NCI-H2107 treated with DMSO at 0.1 percent for 48 hours (cell line): ENCODE measurements at regions not wholly inside any gene's neighbourhood (a gene's known extent, or its start where the extent isn't known, plus 50 kb on each side); places are given as distances from the start of the nearest gene placed in this dataset.

ENCODE experiments used
- DNase-seq: peaks from one replicate; lab custom pipeline; 2025; ENCODE audit not compliant: unreplicated experiment; lab: John Stamatoyannopoulos, UW

DNA sequence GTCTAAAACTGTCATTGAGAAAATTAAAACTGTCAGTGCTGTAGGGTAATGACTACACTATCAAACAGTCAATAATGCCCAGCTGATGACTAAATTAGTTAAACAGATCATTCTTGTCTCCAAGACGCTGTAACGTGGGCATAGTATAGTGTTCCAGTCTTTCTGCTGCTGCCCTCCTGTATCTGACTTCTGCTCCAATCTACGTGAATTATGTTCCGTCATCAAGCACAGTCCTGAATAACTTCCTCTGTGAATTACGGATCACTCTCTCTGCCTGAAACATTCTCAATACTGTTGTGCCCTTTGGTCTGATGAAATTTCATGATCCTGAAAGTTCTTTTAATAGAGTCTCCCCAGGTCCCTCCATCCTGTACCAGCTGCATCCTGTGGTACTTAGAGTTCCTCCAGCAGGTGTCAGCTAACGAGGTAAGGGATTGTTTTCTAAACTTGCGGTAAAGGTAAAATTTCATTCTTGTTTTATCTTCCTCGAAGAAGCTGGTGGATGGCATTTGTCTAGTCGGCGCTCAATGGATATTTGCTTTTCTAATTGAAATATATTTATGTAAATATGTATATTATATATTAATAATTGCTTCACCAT, 393.5 kb upstream of the ADARB2 start:
- peak; percentile 50 for DNase-seq

DNA sequence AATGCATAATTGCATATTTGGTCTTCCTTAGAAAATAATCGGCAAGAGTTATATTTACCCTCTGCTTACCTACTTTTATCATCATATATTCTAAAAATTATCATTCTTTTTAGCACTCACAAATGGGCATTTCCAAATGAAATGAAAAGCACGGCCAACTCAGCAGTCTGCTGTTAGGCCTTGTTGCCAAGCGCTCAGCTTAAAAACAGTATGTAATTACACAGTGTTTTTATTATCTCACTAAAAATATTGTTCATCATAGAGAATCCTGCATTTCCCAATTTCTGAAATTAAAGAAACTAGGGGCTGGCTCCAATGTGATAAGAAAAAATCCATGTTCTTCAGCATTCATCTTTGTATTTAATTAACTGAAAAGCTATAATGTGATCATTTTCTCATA, 391.7 kb upstream of the ADARB2 start:
- DNase-seq = no peak

DNA sequence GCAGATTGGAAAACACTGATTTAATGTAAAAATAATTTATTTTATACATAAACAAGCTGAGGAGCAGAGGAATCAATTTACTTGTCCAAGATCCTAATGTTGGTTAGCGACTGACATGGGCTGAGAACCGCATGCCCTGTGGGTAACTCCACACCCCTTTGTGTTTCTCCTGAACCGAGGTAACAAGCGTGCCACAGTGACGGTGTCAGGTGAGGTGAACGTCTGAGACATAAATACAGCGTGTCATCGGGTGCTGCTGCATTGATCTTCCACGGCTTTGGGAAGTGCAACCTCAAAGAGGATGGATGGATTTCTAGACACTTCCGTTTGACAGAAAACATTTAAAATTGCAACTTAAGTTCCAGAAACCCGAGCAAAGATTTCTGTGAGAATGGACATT, 386.8 kb upstream of the ADARB2 start:
- no peak for DNase-seq

DNA sequence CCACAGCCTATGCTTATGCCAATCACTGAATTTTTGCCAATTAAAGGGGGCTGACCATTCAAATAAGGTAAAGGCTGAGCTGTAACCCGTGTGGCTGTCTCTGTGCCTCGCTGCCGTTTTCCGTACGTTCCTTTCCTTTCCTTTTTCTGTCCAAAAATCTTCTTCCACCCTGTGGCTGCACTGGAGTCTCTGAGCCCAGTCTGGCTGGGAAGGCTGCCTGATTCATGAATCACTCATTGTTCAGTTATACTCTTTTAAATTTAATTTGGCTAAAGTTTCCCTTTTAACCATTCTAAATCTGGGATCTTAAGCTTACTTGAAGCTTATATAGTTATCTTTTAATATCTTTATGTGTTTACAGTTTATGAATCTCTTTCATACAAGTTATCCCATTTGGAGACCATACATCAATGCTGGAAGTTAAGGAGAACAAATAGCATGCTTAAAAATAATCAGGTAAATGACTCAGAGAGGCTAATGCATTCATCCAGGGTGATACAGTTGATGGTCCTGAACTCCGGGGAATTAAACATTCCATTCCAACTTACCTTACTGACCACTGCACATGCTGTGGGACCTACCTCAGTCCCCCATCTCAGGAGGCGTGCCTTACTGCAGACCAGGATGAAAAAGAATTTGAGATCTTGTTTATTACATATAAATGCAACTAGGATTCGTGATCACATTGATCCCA, 385.3 kb upstream of the ADARB2 start:
- DNase-seq = no peak

DNA sequence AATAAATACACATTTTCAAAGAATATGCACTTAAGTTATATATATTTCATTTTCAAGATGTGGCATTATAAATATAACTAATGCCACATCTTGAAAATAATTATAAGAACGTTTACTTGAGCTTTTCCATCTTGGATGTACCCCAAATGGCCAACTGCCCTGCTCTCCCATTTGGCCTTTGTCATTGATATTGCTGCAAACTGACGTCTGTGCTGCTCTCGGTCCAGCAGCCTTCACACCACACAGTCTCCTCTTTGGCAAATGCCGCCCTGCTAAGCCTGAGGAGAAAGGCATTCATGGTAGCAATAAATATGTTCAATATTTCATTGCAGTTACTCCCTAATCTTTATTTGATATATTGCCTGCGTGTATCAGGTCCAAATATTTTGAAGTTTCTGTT, 384.6 kb upstream of the ADARB2 start:
- no peak for DNase-seq

DNA sequence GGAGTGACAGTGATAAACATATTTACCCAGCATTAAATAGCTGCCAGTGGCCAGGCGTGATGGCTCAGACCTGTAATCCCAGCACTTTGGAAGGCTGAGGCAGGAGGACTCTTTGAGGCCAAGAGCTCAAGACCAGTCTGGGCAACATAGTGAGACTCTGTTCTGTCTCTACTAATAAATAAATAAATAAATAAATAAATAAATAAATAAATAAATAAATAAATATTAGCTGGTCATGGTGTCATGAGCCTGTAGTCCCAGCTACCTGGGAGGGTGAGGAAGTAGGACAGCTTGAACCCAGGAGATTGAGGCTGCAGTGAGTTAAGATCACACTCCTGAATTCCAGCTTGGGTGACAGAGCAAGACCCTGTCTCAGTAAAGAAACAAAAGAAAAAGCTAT, 384.0 kb upstream of the ADARB2 start:
- no peak for DNase-seq

DNA sequence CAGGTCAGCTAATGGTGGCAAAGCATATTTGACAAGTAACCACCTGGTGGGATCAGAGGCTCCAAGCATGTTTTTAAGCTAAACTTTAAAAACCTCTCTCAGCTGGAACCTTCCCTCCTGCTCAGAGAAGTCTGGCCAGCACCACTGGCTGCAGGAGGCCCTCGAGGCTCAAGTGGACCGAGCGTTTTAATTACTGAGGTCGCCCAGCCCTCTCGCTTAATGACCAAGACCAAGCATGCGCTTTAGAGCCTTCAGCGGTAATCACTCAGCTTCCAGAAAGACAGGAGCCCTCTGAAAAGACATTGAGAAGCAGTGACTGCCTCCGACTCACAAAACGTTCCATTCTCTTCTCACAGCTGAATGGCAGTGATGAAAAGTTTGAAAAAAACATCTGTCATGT, 383.4 kb upstream of the ADARB2 start:
- no peak for DNase-seq

DNA sequence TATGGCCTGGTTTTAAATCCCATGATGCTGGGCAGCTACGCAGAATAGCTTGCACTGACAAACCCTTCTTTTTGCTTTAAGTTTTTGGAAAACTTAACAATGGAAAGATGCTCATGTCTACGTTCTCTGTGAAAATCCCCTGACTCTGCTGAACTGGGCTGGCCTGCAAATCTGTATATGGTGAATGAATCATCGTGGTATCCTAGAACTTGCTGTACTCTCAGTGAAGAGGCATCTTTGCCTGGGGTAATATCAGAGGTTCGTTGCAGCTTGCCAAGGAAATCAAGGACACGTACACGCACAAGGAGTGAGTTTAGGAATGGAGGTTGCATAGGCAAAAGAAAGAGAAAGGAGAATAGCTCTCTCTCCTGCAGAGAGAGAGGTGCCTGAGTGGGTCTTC, 382.0 kb upstream of the ADARB2 start:
- no peak for DNase-seq

DNA sequence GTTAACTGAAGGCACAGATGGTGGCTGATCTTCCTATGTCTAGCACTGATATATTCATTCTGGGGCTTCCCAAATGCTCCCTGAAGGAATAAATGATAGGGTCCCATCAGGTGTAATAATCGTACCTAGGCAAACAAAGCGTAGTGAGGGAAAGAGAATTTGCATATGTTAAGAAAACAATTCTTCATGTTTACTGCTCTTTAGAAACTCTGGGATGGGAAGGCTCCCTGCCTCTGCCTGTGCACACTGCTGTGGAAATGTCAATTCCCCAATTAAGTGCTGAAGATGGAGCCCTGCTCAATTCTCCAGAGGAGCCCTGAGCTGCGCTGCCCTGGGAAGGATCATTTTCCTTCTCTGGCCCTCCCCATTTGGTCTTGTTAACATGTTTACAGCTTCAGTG, 380.9 kb upstream of the ADARB2 start:
- no peak for DNase-seq

DNA sequence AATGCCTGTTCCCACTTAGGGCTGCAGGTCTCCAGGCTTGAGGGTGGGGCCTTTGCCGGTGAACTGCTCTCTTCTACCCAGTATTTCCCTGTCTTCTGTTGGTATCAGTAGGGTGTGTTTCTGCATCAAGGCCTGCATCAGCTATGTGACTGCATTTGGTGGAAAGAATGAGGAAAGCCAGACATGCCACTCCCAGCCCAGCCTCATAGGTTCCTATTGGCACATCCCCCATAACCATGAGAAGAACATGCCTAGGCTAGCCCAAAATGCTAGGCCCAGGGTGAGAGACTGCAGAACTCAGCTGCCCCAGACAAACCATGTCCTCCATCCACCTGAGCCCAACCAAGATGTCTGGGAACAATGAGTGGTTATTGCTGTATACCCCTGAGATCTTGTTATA, 380.3 kb upstream of the ADARB2 start:
- DNase-seq = no peak

DNA sequence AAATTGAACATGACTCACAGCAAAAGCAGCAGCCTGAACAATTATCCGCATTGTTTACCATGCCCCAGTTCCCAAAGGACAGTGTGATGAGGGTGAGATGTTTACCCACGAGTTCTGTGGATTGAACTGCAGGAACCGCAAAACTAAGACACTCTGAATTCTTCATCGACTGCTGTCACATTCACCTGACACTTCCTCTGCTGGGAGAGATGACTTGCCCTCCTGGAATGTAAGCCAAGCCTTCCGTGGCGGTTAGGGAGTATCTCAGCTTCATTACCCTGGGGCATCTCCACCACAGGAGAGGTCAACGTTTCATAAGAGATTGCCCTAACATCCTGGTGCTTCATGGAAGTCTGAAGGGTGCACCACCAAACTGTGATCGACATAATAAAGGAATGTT, 374.6 kb upstream of the ADARB2 start:
- no peak for DNase-seq

DNA sequence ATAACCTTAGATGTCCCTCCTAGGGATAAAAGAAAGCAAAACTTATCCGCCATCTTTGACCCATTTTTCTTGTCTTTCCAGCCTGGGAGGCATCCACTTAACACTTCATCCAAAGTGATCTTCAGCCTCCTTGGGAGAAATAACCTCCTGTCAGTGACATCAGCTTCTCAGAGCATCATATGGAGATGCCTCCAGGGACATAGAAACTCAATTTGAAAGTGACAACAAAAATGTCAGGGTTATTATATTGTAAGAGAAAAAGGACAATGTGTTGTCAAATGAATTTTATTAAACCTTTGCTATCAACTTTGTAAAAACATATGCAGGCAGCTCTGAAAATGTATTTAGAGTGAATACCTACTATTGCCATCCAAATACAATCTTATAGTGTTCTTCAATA, 371.2 kb upstream of the ADARB2 start:
- DNase-seq = no peak

DNA sequence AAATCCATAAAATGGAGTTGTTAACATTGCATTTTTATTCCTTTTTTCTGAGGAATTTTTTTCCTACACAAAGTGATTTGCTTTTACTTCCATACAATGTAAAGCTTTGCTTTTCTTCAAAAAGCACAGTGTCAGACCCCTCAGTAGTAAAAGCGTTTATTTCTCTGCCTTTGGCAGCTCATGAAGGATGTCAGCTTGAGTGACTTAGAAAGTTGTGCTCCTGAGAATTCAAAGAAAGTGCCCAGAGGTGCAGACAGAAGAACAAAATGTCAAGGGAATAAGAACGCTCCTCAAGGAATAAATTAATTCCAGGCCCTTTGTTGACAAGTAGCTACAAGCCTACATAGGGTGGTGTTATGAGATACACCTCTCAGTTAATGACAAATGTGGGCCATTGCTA, 369.3 kb upstream of the ADARB2 start:
- DNase-seq = no peak

DNA sequence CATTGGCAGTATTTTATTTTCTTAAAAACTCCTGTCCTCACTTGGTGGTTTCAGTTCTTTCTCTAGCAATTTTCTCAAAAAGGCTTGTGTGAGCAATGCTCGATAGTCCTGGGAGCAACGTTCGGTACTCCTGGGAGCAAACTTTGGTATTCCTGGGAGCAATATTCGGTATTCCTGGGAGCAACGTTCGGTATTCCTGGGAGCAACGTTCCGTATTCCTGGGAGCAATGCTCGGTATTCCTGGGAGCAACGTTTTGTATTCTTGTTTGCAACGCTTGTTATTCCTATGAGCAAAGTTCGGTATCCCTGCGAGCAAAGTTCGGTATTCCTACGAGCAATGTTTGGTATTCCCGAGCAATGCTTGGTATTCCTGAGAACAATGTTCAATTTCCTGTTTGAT, 362.0 kb upstream of the ADARB2 start:
- no peak for DNase-seq

DNA sequence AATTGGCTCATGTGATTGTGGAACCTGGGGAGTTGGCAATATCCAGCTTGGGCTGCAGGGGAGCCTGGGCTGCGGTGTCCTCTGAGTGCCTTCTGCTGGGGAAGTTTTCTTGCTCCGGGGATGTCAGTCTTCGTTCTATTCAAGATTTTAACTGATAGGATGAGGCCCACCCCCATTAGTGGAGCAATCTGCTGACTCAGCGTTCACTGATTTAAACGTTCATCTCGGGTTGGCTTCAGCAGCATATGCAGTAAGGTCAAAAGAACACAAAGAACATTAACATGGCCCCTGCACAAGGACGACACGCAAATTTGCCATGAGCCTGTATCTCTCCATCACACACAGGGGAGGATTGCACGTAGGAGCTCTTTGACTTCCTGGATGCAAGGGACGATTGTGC, 360.6 kb upstream of the ADARB2 start:
- DNase-seq = no peak

DNA sequence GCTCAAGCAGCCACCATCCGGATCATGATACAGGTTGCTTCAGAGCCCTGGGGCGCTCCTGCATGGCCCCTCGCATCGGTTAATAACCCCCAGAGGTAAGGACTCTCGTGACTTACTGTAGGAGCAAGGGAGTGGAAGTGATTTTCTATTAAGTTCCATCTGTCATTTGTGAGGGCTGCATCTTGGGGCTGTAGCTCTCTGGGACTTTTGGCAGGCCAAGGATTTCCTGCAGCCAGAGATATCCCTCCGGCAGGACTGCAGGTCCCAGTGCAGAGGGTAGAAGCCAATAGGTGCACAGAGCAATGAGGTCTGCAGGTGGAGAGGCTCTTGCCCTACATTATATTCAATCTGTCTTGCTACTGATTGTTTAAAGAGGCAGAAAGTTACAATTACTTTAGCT, 356.8 kb upstream of the ADARB2 start:
- DNase-seq = no peak

DNA sequence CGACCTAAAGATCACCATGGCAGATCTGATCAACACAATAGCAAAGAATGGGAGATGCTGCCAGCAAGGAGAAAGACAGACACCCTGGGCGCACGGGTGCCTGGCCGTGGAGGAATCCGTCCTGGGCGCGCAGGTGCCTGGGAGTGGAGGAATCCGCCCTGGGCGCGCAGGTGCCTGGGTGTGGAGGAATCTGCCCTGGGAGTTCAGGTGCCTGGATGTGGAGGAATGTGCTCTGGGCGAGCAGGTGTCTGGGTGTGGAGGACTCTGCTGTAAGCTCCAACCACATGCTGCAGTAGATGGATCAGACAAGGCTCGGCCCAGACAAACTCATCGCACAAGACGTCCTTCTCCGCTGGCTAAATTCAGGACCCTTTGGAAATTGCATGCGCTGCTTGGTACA, 346.3 kb upstream of the ADARB2 start:
- DNase-seq = no peak

DNA sequence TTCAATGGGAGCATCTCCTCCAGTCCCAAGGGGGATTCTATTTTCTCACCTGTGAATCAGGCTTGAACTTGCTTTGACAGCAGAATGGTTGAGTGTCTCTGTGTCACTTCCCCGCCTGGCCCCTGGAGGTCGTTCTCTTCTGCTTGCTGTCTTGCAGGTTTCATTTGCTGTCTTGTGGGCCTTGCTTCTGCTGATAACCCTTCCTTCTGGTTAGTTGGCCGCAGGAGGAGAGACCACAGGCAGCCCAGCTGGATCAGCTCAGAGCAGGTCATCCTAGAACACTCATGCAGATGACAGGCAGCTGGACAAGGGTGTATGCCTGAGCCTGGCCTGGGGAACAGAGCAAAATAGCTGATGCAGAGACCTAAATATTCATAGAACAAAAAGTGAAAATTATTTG, 344.2 kb upstream of the ADARB2 start:
- DNase-seq = no peak

DNA sequence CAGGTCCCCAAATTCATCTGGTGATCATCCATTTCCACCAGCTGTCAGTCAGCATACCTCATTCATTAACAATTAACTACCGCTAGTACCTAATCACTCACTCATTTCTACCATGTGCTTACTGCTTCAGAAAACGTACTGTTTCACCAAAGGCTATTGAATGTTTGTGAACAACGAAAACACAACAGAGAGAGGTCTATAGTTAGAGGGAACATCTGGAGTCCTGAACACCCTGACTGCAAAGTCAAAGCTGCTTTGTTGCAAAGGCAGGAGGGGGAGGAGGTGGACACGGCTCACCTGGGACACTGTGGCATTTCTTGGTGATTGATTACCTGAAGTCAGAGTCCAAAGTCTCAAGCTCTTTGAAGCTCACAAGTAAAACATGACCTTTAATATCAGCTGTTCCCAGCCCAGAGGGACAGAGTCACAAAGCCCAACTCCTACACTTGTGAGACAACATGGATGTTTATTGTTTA, 342.3 kb upstream of the ADARB2 start:
- no peak for DNase-seq

DNA sequence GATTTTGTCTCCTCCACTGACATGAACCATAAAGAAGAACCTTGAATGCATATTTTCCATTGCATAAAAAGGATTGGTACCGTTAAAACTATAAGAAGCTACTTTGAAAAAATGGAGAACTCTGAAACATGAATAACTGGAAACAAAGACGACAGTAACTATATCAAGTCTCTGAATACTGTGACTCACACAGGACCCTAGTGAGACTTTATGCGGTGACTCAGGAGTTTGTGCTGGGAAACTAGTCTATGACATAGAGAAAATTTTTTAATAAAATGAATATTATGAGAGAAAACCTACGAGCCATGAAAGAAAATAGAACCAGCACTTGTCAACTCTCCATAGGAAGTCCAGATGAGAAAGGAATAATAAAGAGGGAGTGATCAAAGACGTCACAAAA, 339.9 kb upstream of the ADARB2 start:
- DNase-seq = no peak

DNA sequence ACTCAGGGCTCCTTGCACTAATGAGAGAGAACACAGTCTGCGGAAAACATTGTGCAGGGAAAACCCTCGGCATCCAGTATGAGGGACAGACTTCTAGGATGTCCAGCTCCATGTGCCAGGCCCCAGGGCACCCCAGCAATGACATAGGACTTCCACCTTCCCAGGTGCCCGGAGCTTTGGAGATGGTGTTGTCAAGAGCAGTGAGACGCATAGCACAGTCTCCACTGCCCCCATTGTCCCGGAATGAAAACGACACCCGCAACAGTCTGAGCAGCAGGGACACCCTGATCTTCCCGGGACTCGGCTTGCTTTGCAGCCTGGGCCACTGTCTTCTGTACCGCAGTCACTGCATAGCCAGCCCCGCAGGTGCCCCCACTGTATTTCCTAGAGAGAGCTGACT, 339.2 kb upstream of the ADARB2 start:
- DNase-seq = no peak

DNA sequence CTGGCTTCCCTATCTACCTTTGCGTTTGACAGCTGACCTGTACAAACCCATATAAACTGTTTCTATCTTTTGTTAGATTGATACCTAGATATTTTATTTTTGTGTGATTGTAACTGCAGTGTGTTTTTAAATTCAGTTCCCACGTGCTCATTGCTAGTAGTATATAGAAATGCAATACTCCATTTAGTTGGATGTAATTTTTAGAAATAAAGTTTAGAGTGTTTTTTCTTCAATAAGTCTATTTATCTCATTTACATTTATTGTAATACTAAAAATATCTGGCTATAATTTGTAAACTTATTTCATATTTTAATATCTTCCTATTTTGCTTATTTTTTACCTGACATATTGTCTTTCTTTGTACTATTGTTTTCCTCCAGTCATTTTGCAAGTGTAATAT, 329.7 kb upstream of the ADARB2 start:
- DNase-seq = no peak

DNA sequence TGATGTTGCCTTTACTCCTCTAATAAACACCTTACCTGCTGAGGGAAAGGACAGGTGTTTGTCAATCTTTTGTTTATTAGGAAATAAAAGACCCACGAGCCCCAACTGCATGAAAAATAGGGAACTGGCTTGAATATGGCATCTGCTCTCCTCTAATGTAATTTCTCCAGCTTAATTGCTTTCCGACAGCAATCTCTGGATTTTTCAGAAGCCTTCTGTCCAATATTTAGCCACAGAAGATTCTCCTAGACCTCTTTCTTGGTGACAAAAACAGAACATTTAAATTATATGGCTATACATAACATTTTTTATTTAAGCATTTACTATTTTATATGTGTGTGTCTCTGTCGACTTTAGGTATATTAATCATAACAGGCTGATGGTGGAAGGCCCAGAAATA, 317.4 kb upstream of the ADARB2 start:
- no peak for DNase-seq
